IPS-18c (cell line): ENCODE measurements at regions not wholly inside any gene's neighbourhood (a gene's known extent, or its start where the extent isn't known, plus 50 kb on each side); places are given as distances from the start of the nearest gene placed in this dataset.
"Not testable (repeated sequence)": the region's sequence is repeated elsewhere in the genome, so short reads cannot be mapped to it uniquely, and the experiment has no call there.

Experiments
- H3K4me3 ChIP-seq: 2 replicates; pipeline ENCODE4 v1.7.0; 2013; ENCODE audit warnings: low read depth, mild to moderate bottlenecking, low read length, moderate library complexity; ENCODE audit not compliant: insufficient read depth
- H3K9me3 ChIP-seq: one replicate; pipeline ENCODE4 v1.6.1; 2013; ENCODE audit warnings: mild to moderate bottlenecking, low read length, moderate library complexity; ENCODE audit not compliant: control insufficient read depth, insufficient read depth

DNA sequence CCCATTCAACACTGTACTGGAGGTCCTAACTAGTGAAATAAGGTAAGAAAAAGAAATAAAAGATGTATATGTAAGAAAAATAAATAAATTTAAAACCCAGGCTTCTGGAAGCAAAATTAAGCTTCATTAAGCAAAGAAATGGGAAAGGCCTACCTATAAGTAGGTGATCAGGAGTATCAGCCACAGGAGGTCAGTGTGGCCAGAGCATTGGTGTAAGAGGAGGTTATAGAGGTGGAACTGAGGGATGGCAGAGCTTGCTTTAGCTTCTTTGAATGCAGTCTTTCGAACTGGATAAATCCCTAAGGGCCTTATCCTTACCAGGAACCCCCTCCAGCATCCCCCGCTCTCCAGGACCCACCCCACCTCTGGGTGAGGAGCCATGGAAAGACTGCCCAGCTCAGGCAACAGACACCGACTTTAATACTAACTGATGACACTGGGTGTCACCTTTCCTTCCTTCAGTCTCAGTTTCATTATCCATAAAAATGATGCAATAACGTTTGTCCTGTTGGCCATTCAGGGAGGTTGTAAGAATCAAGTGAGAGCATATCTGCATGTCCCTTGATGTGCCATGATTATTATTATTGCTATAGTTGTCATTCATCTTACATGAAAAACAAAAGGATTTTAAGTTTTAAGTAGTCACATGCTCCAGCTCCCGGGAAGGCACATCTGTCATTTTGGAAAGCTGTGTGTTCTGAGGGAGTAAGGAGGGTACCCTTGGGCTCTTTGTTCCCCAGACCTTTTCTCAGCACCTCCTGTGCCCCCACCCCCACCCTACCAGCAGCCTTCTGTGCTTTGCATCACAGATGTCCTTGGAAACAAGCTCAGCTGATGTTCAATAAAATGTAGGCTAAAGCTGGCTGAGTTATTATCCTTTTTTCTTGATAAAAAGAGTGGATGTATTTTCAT is 50.8 kb upstream of the CTNNA1 start:
- no peak overlapping the region; the same call in 1 of the 2 replicates for H3K4me3 ChIP-seq
- H3K9me3 ChIP-seq, result no peaks in the 10 kb centered on the region

DNA sequence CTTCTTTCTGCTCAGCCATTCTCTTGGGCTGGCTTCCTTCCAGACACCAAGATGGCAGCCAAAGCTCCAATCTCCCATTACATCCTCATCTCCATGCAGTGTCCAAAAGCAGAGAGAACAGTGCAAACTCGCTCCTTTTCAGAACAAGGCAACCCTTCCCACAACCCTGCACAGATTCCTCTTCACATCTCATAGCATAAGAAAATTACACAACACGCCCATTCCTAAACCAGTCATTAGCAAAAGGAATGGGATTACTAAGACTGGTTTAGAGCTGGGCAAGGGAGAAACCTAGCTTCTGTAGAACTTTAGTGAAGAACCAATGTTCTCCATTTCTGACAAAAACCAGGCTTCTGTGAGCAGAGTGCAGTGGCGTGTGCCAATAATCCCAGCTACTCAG is 51.5 kb upstream of the CTNNA1 start:
- H3K4me3 ChIP-seq, result no peak overlapping the region

DNA sequence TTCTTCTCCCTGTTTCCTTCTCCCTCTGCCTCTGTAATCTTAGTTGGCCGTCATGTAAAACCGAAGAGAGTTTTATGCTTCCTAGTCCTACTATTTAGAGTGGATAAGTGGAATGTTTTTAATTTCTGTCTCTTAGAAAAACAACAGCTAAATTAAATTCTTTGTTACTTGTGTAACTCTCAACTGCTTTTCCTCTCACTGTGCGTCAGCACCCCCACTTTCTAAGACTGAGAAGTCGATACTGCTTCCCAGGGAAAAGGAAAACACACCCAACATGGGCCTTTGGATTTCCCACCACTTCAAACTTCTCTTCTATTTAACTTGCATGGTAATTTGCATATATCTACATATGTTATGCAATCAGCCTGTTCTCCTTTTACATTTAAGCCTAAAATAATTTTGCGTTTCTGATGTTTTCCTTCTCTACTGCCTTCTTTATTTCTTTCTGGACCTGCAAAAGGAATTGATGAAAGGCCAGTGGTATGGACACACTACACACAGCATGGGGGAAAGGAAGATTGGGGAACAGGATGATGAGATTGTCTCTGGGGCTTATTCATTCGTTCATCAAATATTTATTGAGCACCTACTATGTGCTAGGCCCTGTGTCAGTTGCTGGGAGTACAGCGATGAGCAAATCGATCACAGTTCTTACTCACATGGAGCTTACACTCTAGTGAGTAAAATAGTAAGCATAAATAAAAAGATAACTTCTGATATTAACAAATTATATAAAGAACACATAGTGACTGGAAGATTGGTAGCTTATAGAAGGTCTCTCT is 52.5 kb upstream of the CTNNA1 start:
- H3K9me3 ChIP-seq, result no peaks in the 10 kb centered on the region
- H3K4me3 ChIP-seq, result no peak overlapping the region

More for the DNA sequence above, 51.5 kb upstream of the CTNNA1 start:
- no peaks in the 10 kb centered on the region for H3K9me3 ChIP-seq

DNA sequence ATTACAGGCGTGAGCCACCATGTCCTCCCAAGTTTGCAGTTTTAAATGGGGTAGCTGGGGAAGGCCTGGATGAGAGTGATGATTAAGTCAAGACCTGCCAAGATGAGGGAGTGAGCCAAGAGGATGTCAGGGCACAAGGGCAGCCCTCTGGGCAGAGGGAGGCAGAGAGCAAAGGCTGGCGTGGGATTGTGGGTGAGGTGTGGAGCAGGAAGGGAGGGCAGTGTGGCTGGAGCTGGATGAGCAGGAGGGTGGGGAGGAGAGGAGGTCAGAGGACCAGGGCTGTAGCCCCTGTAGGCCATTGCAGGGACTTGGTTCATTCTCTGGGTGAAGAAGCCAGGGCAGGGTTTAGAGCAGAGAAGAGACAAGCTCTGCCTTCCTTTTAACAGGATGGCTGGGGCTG is 53.7 kb upstream of the CTNNA1 start:
- no peaks in the 10 kb centered on the region for H3K9me3 ChIP-seq
- H3K4me3 ChIP-seq, result no peak overlapping the region

DNA sequence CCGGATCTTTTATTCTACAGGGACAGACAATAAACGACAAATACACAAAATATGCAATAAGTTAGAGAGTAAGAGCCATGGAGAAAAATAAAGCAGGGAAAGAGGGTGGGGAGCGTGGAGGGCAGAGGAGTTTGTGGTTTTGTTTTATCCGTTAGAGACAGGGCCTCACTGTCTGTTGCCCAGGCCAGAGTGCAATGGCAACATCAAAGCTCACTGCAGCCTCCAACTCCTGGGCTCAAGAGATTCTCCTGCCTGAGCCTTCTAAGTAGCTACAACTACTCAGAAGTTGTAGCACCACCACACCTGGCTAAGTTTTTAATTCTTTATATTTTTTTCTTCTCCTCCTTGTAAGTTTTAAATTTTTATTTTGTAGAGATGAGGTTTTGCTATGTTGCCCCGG is 54.5 kb upstream of the CTNNA1 start:
- no peaks in the 10 kb centered on the region for H3K9me3 ChIP-seq
- no peak overlapping the region for H3K4me3 ChIP-seq

DNA sequence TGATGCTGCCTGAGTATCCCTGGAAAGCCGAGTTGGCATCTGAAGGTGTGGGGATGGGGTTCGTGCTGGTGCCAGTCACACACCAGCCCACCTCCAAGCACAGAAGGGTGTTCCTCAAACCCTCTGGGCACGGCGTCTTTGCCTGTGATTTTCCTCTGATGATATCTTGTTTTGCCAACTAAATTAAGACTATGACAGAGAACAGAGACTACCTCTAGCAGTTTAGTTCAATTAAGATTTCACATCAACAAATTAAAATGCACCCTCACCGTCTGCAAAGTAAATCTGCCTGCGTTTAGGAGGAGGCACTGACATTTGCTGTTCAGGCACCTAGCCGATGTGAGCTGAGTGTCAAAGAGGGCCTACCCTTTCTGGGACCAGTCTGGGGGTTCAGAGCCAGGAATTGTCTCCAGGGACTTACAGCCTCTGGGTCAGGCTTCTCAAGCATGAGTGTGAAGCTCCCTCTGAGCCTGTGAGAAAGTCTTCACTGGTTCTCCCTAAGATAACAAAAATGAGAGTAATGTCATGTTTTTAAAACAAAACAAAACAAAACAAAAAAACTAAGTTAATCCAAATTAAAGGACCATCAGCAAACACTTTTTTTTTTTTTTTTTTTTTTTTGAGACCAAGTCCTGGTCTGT is 55.4 kb upstream of the CTNNA1 start:
- Histone ChIP-seq H3K9me3 (no peaks in the 10 kb centered on the region), H3K4me3 (no peak overlapping the region)

DNA sequence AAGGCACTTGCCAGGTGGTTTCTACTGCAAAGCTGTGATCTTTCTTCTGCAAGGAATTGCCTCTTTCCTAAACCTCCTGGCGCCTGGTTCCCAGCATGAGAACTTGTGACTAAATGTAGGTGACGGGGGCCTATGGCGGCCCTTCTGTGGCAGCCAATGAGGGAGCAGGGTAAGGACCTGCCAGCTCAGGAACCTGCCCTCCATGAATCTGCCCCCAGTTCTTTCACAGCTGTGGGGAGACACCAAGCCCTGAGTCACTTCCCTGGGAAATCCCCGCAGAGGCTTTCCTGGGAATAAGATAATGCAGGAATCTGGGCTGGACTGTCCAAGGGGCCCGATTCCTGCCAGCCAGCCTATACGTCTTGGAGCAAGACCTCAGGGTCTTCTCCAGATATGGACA is 56.7 kb upstream of the CTNNA1 start:
- no peak overlapping the region for H3K4me3 ChIP-seq
- no peaks in the 10 kb centered on the region for H3K9me3 ChIP-seq

DNA sequence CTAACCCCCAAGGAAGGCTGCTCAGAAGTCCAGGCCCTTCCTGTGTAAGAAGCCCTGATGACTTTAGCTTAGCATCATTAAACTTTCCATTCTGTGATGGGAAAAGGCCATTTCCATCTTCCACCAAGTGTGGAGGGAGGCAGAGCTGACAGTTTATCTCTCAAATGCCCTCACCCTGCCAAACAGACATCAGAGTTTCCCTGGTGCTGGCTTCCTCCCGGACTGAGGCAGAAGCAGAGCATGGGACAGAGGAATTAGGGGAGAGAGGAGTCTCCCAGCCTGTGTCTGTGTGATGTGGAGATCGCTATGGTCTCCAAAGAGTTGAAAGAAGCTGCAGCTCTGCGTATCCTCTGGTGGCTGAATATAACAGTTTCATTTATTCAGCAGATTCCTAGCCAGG is 57.4 kb upstream of the CTNNA1 start:
- Histone ChIP-seq H3K9me3 (no peaks in the 10 kb centered on the region), H3K4me3 (no peak overlapping the region)

DNA sequence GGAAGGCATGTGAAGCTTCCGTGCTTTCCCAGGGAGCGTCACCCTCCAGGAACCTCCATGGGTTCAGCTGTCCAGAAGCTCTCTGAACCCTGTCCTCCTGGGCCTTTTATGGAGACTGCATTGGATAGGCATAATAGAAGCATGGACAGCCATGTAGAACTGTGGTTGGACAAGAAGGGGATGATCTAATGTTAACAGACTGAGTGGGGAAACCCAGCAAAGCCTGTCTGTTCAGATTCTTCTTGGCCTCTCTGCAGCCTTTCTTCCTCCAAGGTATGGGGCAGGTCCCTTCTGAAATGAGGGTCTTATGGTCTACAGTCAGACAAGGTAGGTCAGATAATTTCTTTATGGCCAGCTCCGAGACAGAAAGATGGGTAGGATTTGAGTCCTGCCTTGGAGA is 59.1 kb upstream of the CTNNA1 start:
- H3K9me3 ChIP-seq, result no peaks in the 10 kb centered on the region
- no peak overlapping the region for H3K4me3 ChIP-seq

DNA sequence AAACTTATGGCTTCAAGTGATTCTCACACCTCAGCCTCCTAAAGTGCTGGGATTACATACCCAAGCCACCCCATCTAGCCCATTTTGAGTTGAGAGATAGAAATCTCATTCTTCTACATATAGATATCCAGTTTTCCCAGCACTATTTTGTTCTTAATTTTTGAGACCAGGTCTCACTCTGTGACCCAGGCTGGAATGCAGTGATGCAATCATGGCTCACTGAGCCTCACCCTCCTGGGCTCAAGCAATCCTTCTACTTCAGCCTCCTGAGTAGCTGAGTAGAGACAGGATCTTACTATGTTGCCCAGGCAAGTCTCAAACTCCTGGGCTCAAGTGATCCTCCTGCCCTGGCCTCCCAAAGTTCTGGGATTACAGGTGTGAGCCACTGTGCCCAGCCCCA is 60.9 kb upstream of the CTNNA1 start:
- Histone ChIP-seq H3K4me3 (no peak overlapping the region), H3K9me3 (no peaks in the 10 kb centered on the region)

DNA sequence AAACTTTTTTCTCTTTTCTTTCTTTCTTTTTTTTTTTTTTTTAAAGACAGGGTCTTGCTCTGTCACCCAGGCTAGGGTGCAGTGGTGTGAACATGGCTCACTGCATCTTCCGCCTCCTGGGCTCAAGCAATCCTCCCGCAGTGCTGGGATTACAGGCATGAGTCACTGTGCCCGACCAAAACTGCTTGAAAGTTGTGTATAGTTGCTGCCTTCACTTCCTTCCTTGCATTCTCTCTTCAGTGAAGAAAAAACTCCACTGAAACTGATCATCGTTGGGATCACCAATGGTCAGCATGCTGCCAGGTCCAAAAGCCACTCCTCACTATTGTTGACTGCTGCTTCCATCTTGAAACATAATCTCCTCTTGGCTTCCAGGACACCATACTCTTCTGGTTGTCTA is 66.6 kb upstream of the CTNNA1 start:
- Histone ChIP-seq H3K9me3 (peaks cover 4% of the 10 kb centered on the region), H3K4me3 (no peak overlapping the region)

DNA sequence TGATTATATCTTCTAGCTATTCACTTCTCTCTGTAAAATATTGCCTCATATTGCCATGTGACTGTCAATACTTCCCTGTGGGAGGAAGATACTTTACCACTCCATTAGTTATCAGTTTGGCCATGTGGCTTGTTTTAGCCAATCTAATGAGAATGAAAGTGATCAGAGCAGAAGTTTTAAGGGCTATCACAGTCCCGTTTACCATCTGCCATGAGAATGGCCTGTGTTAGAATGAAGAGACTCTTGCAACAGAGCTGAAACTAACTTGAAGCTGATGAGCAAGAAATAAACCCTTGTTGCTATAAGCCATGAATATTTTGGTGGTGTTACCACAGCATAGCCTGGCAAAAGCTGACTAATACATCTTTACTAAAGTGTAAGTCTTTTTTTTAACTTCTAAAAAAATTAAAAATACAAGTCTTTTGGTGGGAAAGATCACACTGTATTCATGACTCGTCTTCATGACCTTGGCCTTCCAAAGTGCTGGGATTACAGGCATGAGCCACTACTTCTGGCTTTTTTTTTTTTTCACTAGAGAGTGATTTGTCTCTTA is 68.0 kb upstream of the CTNNA1 start:
- Histone ChIP-seq H3K9me3 (peaks cover 4% of the 10 kb centered on the region), H3K4me3 (no peak overlapping the region)

DNA sequence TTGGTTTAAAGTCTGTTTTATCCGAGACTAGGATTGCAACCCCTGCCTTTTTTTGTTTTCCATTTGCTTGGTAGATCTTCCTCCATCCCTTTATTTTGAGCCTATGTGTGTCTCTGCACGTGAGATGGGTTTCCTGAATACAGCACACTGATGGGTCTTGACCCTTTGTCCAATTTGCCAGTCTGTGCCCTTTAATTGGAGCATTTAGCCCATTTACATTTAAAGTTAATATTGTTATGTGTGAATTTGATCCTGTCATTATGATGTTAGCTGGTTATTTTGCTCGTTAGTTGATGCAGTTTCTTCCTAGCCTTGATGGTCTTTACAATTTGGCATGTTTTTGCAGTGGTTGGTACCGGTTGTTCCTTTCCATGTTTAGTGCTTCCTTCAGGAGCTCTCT is 70.8 kb upstream of the CTNNA1 start:
- H3K9me3 ChIP-seq, H3K4me3 ChIP-seq: not testable (repeated sequence)

DNA sequence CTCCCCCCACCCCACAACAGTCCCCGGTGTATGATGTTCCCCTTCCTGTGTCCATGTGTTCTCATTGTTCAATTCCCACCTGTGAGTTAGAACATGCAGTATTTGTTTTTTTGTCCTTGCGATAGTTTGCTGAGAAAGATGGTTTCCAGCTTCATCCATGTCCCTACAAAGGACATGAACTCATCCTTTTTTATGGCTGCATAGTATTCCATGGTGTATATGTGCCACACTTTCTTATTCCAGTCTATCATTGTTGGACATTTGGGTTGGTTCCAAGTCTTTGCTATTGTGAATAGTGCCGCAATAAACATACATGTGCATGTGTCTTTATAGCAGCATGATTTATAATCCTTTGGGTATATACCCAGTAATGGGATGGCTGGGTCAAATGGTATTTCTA is 74.4 kb upstream of the CTNNA1 start:
- H3K9me3 ChIP-seq, H3K4me3 ChIP-seq: not testable (repeated sequence)

DNA sequence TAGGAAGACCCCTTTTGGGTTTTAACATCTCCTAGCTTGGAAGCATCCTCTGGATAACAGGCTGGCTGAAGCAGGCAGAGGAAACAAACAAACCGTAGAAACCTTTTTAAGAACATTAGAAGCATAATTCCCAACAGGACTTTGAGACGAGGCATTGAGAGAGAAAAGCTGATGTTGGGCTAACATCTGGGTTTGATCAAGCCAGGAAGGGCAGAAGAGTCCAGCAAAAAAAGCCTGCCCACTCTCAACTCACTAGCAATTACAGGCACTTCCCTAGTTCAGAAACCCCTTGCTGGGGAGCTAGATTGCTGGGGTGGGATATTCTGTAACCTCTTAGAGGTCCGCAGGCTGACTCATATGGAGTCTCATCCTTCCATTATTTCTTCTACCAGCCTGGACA is 75.4 kb upstream of the CTNNA1 start:
- peaks cover 2% of the 10 kb centered on the region for H3K9me3 ChIP-seq

DNA sequence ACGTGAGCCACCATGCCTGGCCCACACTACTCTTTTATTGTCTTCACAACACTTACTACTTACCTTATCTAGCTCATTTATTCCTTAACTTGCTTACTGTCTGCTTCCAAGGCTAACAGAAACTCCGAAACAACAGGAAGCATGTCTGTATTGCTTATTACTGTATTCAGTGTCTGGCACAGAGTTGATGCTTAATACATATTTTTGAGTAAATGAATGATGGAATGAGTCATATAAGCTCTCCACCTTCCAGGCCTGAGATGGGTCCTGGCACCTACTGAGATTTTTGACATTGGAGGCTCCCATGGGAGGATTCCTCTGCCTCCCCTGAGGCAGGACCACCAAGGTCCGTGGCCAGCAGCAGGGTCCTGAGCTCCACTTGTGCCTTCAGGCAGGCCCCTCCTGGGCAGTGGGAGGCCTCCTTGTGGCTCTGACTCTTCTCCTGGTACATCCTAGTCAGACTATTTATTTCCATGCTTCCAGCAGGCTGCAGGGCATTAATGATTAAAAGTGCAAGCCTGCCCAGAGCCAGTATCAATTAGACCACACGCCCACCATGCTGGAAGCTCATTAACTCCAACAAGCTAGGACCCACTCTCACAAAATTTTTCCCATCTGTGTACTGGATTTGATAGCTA is 76.5 kb upstream of the CTNNA1 start:
- Histone ChIP-seq H3K4me3 (no peak overlapping the region), H3K9me3 (peaks cover 2% of the 10 kb centered on the region)

More for the DNA sequence above, 75.4 kb upstream of the CTNNA1 start:
- H3K4me3 ChIP-seq, result no peak overlapping the region

DNA sequence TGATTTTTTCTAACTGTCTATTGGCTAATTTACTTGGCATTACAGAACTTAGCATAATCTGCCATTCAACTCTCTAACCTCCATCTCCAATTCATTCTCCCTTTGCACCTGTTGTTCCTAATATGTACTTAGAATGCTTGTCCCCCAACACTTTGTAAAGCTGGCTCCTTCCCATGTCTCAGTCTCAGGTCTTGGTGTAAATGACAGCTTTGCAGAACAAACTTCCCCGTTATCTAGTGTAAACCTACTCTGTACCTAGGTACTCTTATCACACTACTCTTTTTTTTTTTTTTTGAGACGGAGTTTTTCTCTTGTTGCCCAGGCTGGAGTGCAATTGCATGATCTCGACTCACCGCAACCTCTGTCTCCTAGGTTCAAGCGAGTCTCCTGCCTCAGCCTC is 77.2 kb upstream of the CTNNA1 start:
- Histone ChIP-seq H3K4me3 (no peak overlapping the region), H3K9me3 (peaks cover 2% of the 10 kb centered on the region)
